NCI-H524 treated with DMSO at 0.1 percent for 48 hours (cell line): ENCODE measurements at regions not wholly inside any gene's neighbourhood (a gene's known extent, or its start where the extent isn't known, plus 50 kb on each side); places are given as distances from the start of the nearest gene placed in this dataset.
"Not testable (repeated sequence)": the region's sequence is repeated elsewhere in the genome, so short reads cannot be mapped to it uniquely, and the experiment has no call there.

Experiments
- DNase-seq: peaks from one replicate; lab custom pipeline; 2025; lab: John Stamatoyannopoulos, UW

DNA sequence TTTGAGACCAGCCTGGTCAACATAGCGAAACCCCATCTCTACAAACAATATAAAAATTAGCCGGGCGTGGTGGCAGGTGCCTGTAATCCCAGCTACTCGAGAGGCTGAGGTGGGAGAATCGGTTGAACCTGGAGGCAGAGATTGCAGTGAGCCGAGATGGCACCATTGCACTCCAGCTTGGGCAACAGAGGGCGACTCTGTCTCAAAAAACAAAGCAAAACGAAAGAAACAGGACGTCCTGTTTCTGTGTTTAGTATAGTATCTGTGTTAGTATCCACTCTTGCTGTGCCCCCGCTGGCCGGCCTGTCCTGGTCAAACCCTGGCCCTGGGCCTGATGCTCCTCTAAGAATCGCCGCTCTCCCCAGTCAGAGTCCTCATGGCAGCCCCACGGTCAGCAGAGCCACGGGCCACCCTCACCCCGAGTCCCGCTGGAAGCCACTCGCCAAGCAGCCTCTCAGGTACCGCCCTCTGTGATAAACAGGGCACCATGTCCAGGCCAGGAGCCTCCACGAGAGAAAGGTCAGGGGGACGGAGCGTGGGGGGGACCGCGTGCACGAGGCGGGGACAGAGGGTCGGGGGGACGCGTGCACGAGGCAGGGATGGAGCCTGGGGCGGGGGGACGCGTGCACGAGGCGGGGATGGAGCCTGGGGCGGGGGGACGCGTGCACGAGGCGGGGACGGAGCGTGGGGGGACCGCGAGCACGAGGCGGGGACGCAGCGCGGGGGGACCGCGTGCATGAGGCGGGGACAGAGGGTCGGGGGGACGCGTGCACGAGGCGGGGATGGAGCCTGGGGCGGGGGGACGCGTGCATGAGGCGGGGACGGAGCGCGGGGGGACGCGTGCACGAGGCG is 384.5 kb downstream of the SMOC2 start:
- no peak for DNase-seq

DNA sequence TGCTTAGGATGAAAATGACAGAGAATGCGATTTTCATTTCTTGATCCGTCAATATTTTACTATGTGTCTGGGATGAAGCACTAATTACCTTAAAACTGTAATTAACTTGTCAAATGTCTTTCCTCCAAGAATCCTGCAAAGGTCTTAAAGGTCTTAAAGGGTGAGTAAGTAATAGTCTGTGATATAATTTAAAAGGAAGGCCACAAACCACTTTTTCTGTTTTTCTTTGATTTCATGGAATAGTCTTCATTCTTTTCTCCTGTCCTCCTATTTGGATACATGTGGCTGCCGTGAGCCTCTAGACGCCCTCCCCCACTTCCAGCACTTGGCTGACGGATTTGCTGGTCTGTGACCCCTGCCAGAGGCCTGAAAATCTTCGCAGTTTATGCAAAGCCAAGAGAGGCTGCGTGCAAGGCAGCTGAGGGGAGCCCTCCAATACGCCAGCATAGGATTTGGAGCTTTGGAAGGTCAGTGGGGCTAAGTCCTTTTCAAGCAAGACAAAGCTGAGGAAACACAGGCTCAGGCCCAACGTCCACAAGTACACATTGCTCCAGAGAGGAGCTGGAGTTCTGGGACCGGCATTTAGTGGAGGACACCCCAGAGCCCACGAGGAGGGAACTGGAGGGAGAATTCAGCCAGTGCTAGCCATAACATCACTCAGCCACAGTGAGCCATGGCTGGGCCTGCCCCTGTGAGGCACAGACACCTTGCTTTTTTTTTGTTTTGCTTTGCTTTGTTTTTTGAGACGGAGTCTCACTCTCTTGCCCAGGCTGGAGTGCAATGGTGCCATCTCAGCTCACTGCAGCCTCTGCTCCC is 382.6 kb downstream of the SMOC2 start:
- DNase-seq: no peak

DNA sequence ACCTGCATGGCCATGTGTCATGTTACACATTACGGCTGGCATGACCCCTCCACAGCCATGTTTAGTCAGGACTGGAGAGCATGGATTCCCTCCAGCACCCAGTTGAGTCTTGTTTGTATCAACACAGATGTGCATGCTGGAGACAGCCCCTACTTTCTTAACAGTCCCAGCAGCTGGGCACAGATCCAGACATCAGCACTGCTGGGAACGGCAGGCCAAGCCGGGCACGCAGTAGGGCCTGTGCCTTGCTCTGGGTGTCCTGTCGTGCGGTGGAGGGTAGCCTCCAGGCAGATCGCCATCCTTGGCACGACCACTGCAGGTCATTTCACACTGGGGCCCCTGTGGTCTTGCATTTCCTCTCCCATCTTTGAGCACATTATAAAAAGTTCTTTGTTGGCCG is 381.4 kb downstream of the SMOC2 start:
- no peak for DNase-seq

DNA sequence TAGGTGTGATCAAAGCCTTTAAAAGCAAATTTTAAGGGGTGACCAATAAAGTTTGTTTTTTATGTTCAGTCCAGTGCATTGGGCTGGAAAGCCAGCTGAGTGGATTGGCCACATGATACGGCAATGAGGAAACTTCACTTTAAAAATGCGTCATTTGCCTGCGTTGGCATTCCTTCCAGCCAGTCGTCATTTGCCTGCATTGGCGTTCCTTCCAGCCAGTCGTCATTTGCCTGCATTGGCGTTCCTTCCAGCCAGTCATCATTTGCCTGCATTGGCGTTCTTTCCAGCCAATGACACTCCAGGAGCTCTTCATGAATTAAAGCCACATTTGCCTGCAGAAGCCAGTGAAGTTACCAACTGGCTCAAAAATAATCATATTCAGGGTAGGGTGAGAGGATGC is 378.6 kb downstream of the SMOC2 start:
- DNase-seq: no peak

DNA sequence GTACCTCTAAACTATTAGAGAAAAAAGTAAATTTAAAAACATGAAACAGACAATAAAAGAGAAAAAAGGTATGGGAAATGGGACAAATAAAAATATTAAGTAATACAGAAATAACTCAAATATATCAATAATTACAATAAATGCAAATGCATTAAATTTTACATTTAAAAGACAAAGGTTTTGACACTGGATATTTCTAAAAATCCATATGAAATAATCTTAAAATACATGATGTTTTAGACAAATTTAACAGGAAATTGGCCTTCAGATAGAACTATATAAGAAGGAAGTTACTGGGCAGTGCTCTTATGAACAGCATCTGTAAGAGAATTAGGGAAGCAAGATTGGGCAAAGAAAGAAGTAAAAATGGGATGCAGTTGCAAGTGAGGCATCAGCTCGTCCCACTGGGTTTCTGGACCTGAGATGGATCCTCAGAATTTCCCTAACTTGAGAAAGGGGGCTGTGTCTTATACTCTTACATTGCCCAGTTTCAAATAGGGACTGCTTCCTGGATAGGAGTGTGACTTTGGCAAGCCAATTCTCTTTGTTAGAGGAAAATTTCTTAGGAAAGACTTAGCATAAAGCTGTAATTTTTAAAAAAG is 376.7 kb downstream of the SMOC2 start:
- no peak for DNase-seq

DNA sequence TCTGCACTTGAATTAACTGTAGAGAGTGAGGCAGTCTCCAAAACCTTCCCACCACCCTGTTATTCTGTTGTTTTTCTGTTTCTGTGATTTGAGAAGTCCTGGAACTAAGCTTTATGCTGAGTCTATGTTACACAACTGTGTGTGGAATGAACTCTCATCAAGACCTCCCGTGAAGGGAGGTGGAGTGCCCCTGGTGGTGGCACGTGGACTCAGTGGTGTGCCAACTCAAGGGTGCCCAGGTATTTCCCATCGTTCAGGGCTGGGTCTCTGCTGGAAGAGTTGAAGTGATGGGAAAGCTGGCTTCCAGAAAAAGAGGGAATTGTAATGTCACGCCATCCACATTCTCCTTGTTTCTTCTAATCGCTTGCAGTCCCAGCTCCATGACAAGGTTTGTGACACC is 374.2 kb downstream of the SMOC2 start:
- no peak for DNase-seq

DNA sequence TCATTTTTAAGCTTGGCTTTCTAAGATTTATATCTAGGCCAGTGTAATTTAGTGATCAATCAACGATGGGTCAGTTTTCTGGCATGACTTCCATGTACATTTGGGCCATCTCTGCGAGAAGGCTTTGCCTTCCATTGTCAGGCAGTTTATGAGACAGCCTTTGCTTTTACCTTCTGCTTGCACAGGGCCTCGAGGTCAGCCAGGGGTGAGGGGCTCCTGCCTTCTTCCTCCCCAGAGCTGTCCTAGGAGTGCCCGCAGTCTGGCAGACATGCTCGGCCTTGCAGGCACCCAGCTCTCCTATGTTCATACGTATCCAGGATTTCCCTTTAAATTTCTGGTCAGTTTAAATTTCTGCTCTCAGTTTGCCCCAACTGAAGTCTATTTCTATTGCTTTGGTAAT is 367.2 kb downstream of the SMOC2 start:
- DNase-seq: no peak

DNA sequence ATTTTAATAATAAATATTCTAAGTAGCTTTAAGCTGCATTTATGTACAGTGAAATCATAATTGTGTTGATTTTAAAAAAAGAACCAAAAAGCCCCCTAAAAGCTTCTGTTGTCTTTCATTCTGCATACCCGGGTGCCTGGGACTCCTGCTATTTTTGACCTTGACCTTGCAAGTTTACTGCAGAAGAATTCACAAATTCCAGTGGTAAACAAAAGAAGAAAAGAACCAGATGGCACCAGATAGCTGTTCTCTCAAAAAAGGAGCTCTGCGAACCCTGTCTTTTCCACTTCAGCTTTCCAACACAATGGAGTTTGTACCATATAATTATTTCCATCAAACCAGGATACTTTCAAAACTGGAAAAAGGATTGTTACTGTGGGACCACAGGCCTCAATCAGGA is 363.3 kb downstream of the SMOC2 start:
- DNase-seq: no peak

DNA sequence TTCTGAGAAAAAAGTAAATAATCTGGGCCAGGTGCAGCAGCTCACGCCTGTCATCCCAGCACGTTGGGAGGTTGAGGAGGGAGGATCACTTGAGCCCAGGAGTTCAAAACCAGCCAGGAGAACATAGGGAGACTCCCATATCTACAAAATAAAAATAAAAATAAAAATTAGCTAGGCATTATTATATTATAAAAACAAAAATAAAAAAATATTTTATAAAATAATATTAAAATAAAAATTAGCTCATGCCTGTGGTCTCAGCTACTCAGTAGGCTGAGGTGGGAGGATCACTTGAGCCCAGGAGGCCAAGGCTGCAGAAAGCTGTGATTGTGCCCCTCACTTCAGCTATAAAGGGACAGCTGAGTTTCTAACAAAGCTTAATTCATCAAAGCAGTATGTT is 362.9 kb downstream of the SMOC2 start:
- DNase-seq: no peak

DNA sequence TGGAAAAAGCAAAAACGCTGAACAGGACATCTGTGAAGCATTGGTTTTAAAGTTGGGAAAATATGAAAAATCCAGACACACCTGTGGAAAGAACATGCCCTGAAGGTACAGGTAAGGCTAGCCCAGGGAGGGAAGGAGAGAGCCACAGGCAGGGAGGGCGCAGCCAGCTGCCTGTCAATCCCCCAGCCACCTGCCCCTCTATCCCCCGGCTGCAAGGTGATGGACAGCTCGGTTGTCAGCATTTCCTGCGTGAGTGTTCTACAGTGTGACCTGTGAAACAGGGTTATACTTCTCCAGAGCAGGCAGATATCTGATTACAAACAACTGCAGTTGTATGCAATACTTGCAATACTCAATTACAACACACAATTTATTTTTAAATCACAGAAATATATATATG is 358.1 kb downstream of the SMOC2 start:
- DNase-seq: no peak

DNA sequence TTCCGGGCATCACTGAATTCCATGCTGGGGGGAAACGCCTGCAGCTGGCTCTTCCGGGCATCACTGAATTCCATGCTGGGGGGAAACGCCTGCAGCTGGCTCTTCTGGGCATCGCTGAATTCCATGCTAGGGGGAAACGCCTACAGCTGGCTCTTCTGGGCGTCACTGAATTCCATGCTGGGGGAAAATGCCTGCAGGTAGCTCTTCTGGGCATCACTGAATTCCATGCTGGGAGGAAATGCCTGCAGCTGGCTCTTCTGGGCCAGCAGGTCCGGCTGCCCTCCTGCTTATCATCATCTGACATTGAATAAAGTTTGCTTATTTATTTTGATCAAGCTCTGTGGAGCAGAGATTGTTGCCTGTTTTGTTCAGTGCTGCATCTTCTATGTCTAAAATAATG is 355.1 kb downstream of the SMOC2 start:
- DNase-seq: no peak

DNA sequence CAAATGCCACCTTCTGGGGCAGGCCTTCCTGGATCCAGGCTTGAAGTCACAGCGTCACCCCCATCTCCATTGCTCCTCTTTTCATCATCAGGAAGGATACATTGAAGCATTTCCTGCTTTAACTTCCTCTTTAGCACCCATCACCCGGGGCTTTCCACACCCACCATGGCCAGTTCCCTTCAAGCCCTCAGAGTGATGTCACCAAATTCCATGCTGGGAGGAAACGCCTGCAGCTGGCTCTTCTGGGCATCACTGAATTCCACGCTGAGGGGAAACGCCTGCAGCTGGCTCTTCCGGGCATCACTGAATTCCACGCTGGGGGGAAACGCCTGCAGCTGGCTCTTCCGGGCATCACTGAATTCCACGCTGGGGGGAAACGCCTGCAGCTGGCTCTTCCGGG is 354.6 kb downstream of the SMOC2 start:
- not testable (repeated sequence) for DNase-seq

DNA sequence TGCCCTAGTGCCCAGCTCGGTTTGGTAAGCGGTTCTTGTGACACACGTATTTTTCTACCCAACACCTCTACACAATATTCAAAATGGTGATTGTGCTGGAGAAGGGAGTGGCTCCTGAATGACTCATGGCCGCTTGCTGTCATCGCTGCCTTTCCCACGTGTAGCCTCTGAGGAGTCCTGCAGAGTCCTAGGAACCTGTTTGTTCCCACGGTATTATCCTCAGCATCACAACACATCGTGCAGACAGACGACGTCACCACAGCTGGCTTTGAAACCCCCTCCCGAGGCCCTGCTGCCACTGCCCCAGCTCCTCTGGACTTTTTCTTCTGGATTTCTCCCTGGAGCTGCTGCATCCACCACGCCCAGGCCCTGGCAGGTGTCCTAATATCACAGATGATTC is 353.5 kb downstream of the SMOC2 start:
- no peak for DNase-seq

DNA sequence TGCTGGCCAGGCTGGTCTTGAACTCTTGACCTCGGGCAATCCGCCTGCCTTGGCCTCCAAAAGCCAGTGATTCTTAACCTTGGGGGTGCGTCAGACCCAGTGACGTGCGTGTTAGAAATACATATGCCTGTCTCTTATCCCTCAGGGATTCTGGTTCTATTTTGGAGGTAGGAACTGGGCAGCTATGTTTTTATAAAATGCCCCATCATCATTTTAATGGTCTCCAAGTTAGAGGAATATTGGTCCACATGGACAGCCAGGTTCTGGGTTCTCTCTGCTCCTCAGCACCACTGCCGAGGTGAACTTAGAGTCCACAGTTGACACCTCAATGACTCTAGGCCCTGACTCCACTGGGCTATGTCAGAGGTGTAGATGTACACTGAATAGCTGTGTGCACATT is 352.7 kb downstream of the SMOC2 start:
- DNase-seq: no peak

DNA sequence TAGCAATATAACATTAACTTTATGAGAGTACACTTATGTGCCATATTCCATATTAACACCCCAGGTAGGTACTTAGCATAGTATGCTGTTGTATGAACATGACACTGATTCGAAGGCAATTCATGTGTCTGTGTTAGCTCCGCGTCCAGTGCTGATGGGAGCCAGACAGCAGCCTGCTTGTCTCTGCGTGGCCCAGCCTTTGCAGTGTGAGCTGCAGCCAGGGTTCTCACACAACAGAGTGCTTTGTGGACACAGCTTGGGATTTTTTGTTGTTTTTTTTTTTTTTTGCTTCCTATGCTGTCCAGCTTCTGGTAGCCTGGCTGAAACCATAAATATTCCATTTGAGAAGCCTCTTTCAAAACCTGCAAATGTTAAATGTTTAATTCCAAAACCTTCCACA is 350.9 kb downstream of the SMOC2 start:
- DNase-seq: no peak

DNA sequence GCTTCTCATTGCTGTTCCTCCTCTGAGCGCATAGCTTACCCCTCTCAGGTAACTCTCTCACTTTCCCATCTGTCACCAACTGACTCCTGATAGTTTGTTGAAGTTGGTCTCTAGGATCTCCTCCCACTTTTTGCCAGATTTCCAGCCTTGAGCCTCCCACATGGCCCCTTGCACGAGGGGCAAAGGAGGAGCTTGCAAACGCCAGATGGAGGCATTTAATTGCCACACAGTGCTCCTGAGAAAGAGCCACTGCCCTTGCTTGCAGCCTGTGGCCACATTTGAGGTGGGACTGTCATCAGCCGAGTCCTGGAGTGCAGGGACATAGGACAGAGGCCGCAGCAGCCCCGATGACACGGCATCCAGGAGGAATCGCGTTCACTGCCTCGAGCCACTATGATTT is 348.7 kb downstream of the SMOC2 start:
- peak; percentile 69 for DNase-seq

DNA sequence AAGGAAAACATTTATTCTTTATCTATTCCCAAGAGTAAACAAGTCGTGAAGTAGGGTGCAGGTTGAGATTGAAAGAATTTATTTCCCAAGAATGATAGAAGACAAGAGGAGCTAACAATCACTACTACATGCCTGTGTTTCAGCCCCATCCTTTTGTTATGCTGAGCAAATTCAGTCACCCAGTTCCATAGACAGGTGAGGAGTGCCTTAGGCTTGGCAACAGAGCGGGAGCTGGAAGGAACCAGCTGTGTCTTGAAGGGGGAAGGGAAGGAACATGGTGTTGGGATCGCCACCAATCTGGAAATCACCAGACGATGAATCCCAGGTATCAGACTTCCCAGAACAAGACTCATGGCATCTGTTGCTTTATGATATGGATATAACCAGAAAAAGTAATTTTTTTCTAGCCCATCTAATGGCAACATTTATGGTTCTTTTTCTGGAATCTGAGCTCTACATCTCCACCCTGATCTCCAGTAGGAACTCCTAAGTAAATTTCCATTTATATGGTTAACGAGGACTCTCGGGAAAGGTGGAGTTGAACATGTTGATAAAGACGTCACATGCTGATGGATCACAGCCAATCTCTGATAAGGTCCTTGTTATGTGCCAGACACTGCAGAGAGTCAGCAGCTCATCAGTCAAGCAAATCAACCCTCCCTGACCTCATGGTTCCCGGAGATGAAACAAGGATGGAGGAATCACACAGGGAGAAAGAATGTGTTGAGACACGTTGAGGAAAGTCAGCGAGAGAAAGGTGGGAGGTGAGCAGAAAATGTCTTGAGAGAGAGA is 344.9 kb downstream of the SMOC2 start:
- DNase-seq: no peak

DNA sequence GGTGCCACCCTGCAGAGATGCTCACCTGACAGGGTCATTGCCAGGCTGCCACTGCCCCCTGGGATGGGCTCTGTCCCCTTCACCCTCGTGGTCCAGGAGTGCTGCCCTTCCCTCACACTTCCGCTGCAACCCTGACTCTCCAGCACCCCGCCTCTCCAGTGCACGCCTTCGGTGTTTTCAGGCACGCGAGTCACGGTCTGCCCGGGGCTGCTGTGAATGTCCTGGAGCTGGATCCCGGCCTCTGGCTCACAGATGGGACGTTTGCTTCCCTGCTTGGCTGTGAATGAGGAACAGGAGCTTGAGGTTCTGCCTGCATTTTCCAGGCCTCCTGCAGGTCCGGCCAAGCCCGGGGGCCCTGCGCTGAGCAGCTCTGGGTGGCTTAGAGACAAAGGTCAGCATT is 343.4 kb downstream of the SMOC2 start:
- no peak for DNase-seq

DNA sequence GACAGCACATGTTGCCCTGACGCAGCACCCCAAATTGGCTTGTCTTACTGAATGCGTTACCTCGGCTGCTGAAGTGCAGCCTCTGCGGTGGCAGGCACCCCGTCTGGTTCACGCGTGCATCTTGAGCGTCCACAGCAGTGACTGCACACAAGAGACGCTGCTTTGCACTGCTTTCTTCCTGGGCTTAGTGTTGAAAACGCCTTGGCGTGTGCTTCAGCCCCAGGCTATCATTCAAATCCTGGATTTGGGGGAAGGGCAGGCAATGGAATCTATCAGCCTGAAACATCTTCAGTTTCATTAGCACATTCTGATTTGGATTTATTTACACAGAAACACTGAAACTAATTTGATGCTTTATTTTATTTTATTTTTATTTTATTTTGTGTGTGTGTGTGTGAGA is 342.7 kb downstream of the SMOC2 start:
- DNase-seq: no peak

DNA sequence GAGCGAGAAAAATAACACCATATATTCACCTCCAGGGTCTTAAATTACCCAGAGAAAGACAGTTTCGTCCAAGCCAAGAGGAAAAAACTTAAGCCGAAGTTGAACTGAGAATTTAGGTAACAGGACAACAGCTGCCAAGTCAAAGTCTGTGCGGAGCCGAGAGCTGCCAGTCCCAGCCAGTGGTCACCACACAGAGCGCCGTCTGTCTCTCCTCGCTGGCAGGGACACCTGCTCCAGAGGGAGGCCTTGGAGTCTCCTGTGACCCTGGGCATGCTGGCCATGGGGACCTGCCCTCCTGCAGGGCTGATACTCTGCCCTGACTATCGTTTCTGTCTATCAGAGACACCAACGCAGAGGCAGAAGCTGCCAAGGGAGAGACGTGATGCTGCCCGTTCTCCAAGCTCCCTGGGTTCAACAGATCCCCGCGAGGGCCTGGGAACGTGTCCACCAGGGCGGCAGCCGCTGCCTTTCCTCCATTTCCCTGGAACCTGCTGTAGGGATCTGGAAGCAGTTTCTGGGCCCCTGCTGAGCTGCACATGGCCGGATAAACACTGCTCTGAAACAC is 341.3 kb downstream of the SMOC2 start:
- DNase-seq: no peak

DNA sequence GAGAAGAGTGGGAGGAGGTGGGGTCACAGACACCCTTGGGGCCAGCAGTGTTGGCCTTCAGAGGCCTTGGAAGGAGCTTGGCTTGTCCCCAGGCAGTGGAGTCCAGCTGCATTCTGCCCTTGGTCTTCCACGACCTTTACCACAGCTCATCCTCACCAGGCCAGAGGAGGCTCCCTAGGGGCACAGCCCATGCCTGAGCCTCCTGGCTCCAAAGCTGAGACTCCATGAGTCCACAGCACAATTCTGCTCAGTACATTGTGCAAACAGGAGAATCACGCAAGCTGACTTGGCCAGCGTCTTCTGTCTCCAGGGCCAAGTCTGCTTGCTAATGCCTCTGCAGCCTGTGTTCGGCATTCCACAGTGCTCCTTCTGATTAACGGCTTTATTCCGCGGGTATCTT is 337.2 kb downstream of the SMOC2 start:
- DNase-seq: no peak

DNA sequence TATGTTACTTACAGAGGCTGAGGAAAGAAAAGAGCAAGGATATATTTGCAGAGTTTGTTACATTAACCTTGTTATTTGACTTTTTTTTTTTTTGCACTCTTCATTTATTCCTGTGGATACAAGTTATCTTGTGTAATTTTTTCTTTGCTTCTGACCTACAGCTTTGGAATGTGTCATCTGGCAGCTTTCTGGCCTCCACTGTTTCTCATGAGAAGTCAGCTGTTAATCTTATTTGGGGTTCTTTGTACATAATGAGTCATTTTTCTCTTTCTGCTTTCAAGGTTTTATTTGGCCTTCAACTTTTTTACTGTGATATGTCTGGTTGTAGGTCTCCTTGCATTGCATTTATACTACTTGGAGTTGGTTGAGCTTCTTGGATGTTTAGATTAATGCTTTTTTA is 333.4 kb downstream of the SMOC2 start:
- DNase-seq: no peak
